Ammon's horn (tissue), 1 donor: ENCODE measurements at regions not wholly inside any gene's neighbourhood (a gene's known extent, or its start where the extent isn't known, plus 50 kb on each side); places are given as distances from the start of the nearest gene placed in this dataset.

Experiments
- DNase-seq: peaks from one replicate; pipeline ENCODE4 v3.0.0-alpha.2; 2016; ENCODE audit warnings: low spot score

DNA sequence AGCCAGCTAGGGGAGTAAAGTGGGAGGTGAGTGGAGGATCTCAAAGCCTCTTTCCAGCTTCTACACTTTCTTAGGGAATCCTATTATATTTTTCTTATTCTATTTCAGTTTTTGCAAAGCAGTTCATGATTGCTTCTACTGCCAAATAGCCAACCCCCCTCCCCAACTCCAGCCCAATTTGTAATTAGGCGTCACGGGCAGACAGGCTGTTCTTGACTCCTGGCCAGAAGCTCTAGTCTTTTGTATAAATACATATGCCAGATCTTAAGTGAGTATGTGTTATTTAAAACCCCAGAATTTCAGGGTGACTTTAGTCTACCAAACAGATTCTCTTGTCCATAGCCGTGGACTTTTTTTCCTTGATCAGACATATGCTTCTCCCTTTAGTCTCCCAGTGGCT lies 255.2 kb downstream of the BUB3 start:
- no peak for DNase-seq

DNA sequence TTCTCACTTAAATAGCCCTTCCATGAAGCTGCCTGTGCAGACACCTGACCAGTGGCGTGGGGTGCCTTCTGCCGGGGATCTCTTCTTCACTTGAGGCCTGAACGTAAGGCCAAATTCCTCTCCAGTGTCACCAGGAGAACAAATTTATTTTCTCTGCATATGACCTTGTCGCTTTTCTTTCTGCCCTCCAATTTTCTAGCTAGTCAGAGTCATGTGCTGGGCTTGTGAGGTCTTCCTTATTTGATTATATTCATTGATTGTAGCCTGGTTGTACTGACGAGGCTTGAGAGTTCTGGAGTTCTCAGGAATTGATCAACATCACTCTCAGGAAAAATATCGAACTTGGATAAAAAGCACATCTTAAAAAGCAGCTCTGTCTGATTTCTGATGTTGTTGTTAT lies 255.7 kb downstream of the BUB3 start:
- DNase-seq: no peak

DNA sequence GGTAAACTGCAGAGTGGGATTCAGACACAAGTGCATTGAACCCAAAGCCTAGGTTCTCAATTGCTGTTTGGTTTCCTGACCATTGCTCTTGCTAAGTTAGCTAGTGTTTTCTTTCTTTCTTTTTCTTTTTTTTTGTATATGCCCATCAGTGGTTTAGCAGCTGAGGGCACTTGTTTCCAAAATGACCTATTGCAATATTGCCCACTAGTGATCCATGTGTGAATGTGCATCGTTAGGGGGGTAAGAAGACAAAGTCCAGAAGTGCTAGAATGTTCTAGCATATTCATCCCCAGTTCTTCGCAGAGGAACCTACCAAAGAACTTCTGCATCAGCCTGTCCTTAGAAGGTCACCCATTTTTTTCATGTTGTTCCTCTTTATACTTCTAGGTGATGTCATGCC lies 252.8 kb upstream of the GPR26 start:
- DNase-seq: no peak

DNA sequence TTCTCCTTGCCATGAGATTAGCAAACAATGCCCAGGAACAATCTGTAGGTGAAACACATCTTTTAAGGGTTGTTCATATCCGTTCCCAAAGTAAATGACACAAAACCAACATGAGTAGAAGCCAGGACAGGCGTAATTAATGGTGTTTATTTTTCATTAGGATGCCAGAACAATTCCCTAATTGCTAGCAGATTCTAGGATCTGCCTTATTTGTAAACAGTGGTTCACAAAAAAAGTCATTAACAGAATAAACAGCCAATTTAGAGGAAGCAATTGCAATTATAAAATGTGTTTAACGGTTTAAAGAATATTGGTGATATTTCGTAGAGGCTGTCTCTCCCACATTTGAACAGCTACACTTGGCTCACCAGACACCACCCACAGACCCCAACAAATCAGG lies 250.6 kb upstream of the GPR26 start:
- DNase-seq: no peak

DNA sequence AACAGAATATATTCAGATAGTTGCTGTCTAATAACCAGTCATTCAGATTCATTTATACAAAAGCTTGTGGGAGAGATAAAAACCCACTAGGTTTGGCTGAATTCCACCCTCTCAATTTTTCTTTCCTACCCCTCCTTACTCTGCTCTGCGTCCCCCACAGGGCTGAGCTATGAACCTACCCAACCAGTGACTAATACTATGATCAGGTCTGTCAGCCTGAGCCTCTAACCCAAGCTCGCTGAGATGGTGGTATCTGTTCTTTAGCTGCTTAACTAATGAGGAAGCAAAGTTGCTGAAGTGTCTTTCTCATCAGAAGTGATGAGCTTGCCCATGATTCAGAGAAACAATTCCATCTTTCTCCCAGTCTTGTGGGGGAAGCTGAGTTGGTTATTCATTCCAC lies 248.7 kb upstream of the GPR26 start:
- no peak for DNase-seq

DNA sequence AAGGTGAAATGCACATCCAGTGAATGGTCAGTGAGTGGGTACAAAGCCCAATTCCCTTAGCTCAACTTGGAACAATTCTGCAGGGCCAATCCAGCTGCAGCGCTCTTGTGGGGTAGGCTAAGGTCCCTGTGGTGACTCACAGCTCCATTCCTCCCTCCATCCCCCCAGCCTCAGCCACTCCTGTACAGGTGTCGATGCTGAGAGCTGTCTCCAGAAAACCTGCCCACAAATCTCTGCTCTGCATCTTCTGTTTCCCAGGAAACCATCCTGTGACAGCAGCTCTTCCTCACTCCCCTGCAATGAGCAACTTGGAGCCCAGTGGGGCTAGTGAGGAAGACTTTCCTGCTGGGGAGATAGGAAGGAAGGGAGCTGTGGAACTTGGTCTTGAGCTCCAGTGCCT lies 244.7 kb upstream of the GPR26 start:
- no peak for DNase-seq

DNA sequence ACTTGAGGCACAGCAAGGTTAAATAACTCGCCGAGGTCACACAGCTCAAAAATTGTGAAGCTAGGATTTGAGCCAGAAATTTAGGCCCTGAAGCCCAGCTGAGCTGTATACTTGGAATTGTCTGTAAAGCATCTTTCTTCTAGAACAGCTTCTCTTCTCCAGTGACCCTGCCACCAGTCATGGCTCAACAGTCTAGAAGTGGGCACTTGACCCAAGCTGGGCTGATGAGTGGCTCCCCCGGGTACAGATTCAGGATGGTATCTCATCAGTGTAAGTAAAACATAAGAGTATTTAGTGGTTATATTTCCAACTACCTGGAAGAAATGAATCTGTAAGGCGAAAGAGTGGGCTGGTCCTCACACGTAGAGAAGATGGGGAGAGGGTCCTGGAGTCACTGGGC lies 243.9 kb upstream of the GPR26 start:
- DNase-seq: no peak

DNA sequence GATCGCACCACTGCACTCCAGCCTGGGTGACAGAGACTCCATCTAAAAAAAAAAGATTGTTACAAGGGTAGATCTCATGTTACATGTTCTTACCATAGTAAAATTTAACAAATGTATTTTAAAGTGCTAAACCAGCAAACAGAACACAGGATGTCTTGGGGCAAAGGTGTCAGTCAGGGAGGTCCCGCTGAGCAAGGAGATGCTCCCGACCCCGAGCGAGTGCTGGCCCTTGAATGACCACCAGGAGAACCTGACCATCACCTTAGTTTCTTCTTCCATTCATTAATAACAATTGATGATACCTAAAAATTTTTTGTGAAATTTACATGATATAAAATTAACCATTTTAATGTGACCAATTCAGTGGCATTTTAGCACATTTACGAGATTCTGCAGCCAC lies 241.6 kb upstream of the GPR26 start:
- DNase-seq: no peak

DNA sequence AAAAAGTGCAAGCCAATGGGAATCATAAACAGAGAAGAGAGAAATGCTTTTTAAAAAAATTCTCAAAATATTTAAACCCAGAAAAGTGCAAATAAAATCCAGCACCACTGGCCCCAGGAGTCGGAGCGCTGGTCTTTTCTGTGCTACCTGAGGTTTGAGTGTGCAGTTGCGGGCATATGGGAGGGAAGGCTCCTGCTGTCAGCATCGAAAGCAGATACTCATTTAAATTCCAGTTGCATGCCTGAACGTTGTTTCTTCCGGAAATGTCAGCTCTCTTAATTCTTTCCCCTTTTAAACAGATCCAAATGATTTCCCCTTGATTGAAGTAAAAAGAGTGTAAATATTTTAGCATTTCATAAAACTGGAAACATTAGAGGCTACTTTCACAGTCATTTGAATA lies 240.5 kb upstream of the GPR26 start:
- DNase-seq: no peak

DNA sequence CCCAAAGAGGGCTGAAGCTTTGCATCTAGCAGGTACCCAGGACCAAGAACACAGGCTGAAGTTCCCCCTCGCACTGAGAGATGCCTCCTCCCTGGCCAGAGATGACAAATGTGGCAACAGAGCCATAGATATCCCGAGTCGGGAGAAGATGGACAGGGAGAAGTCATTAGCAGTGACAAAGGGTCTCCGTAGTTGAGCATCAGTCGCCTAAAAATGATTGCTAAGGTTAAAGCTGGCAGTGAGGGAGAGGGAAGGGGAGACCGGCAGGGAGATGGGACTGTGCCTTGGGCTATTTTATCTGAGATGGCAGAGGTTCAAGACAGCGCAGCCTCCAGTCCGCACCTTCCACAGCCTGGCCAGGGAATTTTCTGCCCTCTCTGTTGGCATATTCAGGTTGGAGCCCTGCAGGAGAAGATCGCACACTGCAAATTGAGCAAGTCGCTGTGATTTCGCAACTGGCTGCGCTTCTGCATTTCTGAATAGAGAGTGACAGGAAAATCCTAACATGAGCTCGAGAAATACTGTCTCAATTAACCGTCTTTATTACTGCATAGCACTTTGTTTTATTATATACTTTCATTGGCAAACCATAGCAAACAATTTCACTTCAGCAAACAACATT lies 238.9 kb upstream of the GPR26 start:
- DNase-seq: no peak

DNA sequence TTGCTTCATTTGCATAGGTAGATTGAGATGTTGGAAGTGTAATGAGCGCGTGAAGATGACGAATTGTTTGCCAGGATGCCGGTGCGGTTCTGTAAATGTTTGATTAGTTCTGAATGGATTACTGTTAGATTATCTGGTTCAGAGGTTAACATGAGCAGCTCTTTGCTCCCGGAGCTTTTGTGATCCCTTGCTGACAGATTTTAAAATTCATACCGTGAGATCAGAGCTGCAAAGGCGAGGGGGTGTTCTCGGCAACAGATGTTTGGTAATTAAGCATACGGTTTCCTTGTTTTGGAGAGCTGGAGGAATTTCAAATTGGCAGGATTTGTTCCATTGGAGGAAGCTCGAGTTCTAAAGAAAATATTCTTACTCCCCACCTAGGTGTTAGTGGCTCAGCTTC lies 237.8 kb upstream of the GPR26 start:
- no peak for DNase-seq

DNA sequence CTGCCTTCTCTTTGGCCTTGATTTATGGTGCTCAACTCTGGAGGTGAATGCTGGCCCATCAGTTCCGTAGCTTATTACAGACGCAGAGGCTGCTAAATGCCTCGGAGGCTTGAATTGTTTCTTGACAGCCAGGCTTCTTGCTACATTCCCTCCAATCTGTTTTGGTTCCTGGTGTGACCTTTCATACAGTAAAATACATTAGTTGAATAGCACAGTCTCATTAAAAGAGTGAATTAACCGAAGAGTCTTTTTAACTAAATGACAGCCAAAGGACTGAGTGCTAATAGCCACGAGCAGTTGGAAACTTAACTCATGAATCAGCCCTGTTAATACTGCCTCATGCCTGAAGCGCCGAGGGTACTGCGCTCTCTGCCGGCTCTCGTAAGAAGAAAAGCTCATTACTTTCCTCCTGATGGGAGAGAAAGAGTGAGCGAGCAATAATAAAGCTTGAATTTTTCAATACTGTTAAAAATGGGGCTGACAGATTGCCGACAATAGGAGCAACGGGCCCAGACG lies 236.4 kb upstream of the GPR26 start:
- DNase-seq: peak; percentile 62

DNA sequence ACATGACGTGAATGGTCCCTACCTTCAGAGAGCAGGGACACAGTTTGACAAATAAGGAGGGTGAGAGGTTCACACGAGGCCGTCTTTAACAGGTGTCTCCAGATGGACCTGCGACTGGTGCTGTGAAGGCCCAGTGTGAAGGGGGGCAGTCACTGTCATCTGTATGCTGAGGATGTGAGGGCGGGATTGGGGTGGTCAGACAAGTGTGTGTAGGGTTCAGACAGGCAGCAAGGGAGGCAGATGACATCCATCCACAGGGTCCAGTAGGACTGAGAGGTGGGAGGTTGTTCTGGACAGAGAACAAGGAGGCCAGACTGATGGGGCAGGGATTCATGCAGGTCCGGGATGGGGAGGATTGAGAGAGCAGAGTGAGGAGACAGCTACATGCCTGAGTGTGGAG lies 232.6 kb upstream of the GPR26 start:
- no peak for DNase-seq

DNA sequence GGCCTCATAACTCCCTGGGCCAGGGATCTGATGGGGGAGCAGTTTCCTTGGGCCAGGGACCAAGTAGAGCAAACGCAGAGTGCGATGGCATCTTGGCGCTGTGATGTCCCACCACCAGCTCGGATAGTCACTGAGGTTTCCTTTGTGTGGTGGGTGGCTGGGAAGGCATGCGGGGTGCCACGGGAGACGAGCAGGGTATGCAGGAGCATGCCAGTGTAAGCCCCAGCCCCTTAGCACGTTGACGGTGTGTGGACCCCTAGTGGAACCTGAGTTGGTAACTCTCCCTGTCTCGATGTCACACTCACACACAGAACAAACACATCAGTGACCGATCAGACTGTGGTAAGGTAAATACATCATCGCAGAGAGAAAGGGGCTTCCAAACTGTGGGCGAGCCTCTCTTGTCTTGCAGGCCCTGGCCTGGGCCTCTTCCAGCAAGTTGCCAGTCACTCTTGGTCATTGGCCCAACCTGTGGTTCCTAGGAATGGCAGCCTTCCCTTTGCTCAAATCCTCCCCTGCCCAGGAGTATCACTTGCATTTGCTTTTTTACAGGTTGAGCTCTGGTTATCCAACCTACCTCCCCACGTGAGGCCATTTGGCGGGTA lies 231.6 kb upstream of the GPR26 start:
- no peak for DNase-seq

DNA sequence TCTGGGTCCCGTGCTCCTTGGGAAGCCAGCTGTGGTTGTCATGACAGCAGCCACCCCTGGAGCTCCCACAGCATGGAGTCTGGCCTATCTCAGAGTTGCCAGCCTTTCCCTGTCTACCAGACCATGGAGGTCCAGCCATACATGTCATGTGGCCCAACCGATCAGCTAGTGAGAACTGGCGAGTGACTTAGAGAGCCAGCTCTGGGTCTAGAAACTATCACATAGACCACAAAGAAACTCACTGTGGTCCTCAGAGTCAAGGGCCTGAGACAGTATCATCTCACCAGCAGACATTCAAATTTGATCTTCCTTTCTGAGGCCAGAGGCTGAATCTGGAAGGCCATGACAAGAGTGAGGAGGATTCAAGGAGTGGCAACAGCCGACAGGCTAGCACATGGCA lies 223.3 kb upstream of the GPR26 start:
- DNase-seq: no peak

DNA sequence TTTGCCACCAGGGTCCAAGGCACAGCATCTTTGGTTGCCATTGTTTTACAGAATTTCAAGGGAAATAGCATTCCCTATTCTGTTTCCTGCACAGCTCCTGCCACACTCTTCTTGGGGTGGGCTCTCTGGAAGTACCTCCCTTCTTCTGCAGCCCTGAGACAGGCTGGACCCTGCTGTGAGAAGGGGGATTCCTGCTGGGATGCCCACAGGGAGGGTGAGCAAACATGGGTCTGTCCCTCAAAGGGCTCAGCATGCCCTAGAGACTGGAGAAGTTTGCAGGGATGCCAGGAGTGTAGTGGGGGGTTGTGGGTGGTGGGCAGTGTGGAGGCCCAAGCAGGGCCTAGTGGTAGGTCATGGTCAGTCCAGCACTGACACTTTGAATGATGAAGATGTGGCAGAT lies 222.2 kb upstream of the GPR26 start:
- DNase-seq: no peak

DNA sequence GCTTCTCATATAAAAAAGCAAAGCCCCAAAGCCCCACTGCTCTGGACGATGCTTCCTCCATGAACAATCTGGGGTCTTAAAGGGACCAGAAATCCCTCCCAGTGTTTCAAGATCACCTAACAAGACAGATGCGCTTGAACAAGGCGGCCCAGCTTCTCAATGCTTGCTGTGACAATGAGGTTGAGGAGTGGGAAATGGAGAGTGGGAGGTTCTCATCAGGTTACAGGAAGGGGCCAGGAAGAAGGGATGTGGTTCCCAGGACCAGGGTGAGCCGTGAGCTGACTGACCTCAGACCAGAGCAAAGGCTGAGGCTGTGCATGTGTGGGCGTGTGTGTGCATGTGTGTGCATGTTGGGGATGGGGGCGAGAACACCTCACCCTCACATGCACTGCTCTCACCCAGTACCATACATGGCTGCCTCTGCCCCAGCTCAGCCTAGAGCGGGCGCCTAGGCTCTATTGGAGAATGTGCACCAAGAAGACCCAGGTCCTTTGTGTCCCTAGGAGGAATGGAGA lies 220.8 kb upstream of the GPR26 start:
- DNase-seq: no peak

DNA sequence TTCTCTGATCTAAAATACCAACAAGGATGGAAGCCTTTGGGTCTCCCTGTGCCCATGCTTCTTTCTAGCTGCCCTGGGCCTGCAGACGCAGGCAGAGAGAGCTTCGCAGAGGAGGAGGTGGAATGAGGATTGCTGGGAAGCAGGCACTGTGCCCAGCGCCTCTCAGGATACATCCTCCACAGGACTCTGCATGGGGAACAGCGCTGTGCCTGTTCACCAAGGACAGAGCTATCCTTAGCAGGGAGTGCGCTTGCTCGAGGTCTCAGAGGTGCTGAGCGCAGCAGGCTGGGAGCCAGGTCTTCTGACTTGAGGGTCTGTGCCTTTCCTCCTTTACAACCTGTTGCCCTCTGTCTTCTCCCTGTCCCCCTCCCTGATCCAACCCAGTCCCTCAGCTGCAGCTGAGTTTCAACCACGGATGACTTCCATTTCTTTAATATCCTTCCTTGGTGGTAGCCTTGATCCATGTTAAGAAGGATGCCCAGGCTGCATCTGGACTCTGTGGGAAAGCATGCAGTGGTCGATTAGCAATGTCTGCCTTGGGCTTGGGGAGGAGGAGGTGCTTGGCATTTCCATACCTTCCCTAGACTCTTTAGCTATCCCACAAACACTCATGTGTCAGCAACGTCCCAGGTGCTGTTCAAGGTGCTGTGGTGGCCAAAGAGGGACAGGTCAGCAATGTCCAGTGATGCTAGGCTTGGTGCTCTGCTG lies 219.6 kb upstream of the GPR26 start:
- no peak for DNase-seq

DNA sequence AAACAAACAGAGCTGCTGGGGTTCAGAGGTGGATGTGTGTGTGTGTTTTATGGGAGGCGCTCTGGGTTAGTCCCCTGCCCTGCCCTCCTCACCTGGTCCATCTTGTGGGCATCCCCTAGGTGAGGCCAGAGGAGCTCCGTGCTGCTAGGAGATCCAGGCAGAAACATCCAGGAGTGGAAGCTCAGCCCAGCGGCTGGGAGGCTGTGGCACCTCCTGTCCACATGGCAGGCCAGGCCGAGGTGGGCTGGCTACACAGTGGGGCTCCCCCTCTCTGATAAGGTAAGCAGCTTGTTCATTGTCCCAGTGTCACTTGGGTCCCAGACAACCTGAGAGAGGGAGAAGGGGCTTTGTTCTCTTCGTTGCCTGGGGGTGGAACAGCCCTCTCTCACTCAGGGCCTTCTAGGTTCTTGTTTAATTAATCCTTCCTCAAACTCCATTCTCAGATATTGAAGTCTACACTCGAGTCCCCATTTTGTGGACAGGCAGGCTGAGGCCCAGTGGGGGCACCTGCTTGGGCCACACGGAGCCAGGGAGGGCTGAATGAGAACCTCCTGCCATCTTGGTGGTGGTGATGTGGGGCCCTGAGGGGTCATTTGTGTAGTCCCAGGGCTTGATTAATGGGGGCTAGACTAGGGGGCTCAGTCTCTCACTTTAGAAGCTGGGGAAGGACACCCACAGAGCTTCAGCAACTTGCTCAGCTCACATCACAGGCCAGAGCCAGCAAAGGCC lies 216.8 kb upstream of the GPR26 start:
- DNase-seq: no peak

DNA sequence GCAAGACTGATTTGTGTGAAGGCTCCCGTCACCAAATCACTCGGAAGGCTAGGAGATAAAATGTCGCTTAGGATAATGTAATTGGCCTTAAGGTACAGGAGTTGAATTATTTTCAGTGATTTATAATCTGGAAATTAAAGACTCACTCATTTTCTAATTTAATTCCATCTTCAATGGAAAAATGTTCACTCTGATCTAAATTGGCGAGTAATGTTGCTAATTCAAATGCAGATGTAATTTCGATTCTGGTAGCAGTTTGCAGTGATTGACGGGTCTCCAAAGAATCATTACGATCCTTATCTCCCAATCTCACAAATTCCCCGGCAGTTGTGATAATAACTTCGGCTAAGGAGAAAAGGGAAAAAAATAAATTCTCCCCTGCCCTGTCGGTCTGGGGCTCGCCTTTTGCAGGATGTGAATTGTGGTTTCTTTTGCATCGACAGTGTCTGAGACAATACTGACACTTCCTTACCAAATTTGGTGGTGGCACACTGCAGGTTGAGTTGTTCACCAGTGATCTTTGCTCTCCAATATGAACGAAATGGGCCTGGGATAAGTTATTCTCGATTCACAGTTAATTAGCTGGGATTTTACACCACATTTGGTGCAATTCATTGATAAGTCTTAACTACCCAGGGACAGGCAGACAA lies 215.1 kb upstream of the GPR26 start:
- DNase-seq: no peak

DNA sequence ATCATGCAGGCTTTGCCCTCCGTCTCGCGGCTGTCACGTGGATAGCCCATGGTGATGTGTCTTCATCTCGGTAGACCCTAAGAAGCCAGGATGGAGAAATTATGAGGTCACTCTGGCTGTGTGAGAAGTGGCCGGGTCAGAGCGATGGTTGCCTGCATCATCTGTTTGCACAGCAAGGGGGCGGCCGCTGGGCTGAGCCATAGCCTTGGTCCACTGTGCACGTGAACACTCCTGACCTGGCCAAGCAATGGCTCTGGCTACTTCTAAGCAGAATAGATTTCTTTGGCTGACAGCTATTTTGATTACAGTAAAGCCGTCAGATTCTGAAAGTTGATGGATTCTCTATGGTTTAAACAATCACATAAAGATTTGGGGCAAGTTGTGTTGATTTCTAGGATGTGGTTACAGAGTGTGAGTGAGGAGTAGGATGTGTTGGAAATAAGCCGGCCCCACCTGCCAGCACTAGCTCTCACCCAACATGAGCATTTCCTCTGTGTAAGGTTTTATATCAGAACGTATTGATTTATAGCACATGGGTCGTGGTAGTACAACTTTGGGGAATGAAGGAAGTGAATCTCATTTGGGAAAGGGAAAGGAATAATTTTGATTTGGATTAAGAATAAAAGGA lies 214.4 kb upstream of the GPR26 start:
- DNase-seq: no peak

DNA sequence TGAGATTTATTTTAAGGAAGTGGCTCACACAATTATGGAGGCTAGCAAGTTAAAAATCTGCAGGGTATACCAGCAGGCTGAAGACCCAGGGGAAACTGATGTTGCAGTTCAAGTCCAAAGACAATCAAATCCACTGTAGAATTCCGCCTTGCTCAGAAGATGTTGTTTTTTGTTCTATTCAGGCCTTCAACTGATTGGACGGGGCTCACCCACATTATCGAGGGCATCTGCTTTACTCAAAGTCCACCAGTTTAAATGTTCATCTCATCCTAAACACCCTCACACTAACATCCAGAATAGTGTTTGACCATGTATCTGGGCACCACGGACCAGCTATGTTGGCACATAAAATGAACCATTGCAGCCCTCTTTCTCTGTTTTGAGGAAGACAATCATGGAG lies 211.2 kb upstream of the GPR26 start:
- no peak for DNase-seq
